ENCODE measurements at regions not wholly inside any gene's neighbourhood (a gene's known extent, or its start where the extent isn't known, plus 50 kb on each side); places are given as distances from the start of the nearest gene placed in this dataset.

GRCh38 chr2:12507295-12507694, 209.4 kb upstream of the TRIB2 start:
- Histone ChIP-seq H3K27me3 (ENCODE audit: control insufficient read depth, insufficient read depth, low read length) (no peaks in the 10 kb centered on the region), H3K27ac (ENCODE audit: low read depth, low read length) (no peak overlapping the region), H3K4me1 (ENCODE audit: control insufficient read depth, insufficient read depth, low read length) (no peaks in the 10 kb centered on the region), H3K4me3 (ENCODE audit: low read depth, low read length) (no peak overlapping the region), H3K9me3 (ENCODE audit: control insufficient read depth, insufficient read depth, low read length) (no peaks in the 10 kb centered on the region), H3K36me3 (ENCODE audit: control insufficient read depth, insufficient read depth, low read length) (no peaks in the 10 kb centered on the region)
- WGBS (ENCODE audit: insufficient coverage) = 60% methylated on average over 5 of the region's 7 CpGs
- peak in 2 of 6 donors; percentile 12 to 87 for DNase-seq (ENCODE audit: low read depth in 4 of 6, low spot score in 6 of 6)

- Histone ChIP-seq H3K27ac (ENCODE audit: low read depth, low read length) (no peak overlapping the region), H3K4me3 (ENCODE audit: low read depth, low read length) (no peak overlapping the region), H3K4me1 (ENCODE audit: control insufficient read depth, insufficient read depth, low read length) (no peaks in the 10 kb centered on the region), H3K36me3 (ENCODE audit: control insufficient read depth, insufficient read depth, low read length) (no peaks in the 10 kb centered on the region), H3K27me3 (ENCODE audit: control insufficient read depth, insufficient read depth, low read length) (no peaks in the 10 kb centered on the region), H3K9me3 (ENCODE audit: control insufficient read depth, insufficient read depth, low read length) (no peaks in the 10 kb centered on the region)
- no peak for DNase-seq (ENCODE audit: low read depth in 4 of 6, low spot score in 6 of 6)
Measured at GRCh38 chr2:12510070-12510469, 206.7 kb upstream of the TRIB2 start.

GRCh38 chr2:12513339-12513738, 203.4 kb upstream of the TRIB2 start:
- WGBS (ENCODE audit: insufficient coverage) = 67% methylated on average over 1 of the region's 1 CpG
- H3K27me3 ChIP-seq (ENCODE audit: control insufficient read depth, insufficient read depth, low read length) = no peaks in the 10 kb centered on the region
- DNase-seq (ENCODE audit: low read depth in 4 of 6, low spot score in 6 of 6) = no peak
- H3K36me3 ChIP-seq (ENCODE audit: control insufficient read depth, insufficient read depth, low read length) = no peaks in the 10 kb centered on the region
- no peaks in the 10 kb centered on the region for H3K9me3 ChIP-seq (ENCODE audit: control insufficient read depth, insufficient read depth, low read length)
- H3K27ac ChIP-seq (ENCODE audit: low read depth, low read length) = no peak overlapping the region
- H3K4me3 ChIP-seq (ENCODE audit: low read depth, low read length) = no peak overlapping the region
- H3K4me1 ChIP-seq (ENCODE audit: control insufficient read depth, insufficient read depth, low read length) = no peaks in the 10 kb centered on the region

GRCh38 chr2:12514168-12514567, 202.6 kb upstream of the TRIB2 start:
- H3K9me3 ChIP-seq (ENCODE audit: control insufficient read depth, insufficient read depth, low read length) = no peaks in the 10 kb centered on the region
- no peaks in the 10 kb centered on the region for H3K36me3 ChIP-seq (ENCODE audit: control insufficient read depth, insufficient read depth, low read length)
- DNase-seq (ENCODE audit: low read depth in 4 of 6, low spot score in 6 of 6) = no peak
- no peak overlapping the region for H3K4me3 ChIP-seq (ENCODE audit: low read depth, low read length)
- WGBS (ENCODE audit: insufficient coverage) = 63% methylated on average over 1 of the region's 3 CpGs
- no peaks in the 10 kb centered on the region for H3K4me1 ChIP-seq (ENCODE audit: control insufficient read depth, insufficient read depth, low read length)
- H3K27ac ChIP-seq (ENCODE audit: low read depth, low read length) = no peak overlapping the region
- H3K27me3 ChIP-seq (ENCODE audit: control insufficient read depth, insufficient read depth, low read length) = no peaks in the 10 kb centered on the region

- Histone ChIP-seq H3K27me3 (ENCODE audit: control insufficient read depth, insufficient read depth, low read length) (no peaks in the 10 kb centered on the region), H3K4me1 (ENCODE audit: control insufficient read depth, insufficient read depth, low read length) (no peaks in the 10 kb centered on the region), H3K27ac (ENCODE audit: low read depth, low read length) (no peak overlapping the region), H3K36me3 (ENCODE audit: control insufficient read depth, insufficient read depth, low read length) (no peaks in the 10 kb centered on the region), H3K4me3 (ENCODE audit: low read depth, low read length) (no peak overlapping the region), H3K9me3 (ENCODE audit: control insufficient read depth, insufficient read depth, low read length) (no peaks in the 10 kb centered on the region)
- DNase-seq (ENCODE audit: low read depth in 4 of 6, low spot score in 6 of 6) = peak in 1 of 6 donors; percentile 19
- WGBS (ENCODE audit: insufficient coverage) = 100% methylated on average over 1 of the region's 9 CpGs
Measured at GRCh38 chr2:12514631-12515437, 201.9 kb upstream of the TRIB2 start.

GRCh38 chr2:12515871-12516270, 200.9 kb upstream of the TRIB2 start:
- Histone ChIP-seq H3K4me1 (ENCODE audit: control insufficient read depth, insufficient read depth, low read length) (no peaks in the 10 kb centered on the region), H3K27me3 (ENCODE audit: control insufficient read depth, insufficient read depth, low read length) (no peaks in the 10 kb centered on the region), H3K36me3 (ENCODE audit: control insufficient read depth, insufficient read depth, low read length) (no peaks in the 10 kb centered on the region), H3K27ac (ENCODE audit: low read depth, low read length) (no peak overlapping the region), H3K9me3 (ENCODE audit: control insufficient read depth, insufficient read depth, low read length) (no peaks in the 10 kb centered on the region), H3K4me3 (ENCODE audit: low read depth, low read length) (no peak overlapping the region)
- WGBS (ENCODE audit: insufficient coverage) = no CpG with 5 or more reads among the region's 1 CpG
- DNase-seq (ENCODE audit: low read depth in 4 of 6, low spot score in 6 of 6) = no peak

- Histone ChIP-seq H3K27ac (ENCODE audit: low read depth, low read length) (no peak overlapping the region), H3K4me3 (ENCODE audit: low read depth, low read length) (no peak overlapping the region), H3K36me3 (ENCODE audit: control insufficient read depth, insufficient read depth, low read length) (no peaks in the 10 kb centered on the region), H3K27me3 (ENCODE audit: control insufficient read depth, insufficient read depth, low read length) (no peaks in the 10 kb centered on the region), H3K4me1 (ENCODE audit: control insufficient read depth, insufficient read depth, low read length) (no peaks in the 10 kb centered on the region), H3K9me3 (ENCODE audit: control insufficient read depth, insufficient read depth, low read length) (no peaks in the 10 kb centered on the region)
- 83% methylated on average over 1 of the region's 1 CpG for WGBS (ENCODE audit: insufficient coverage)
- DNase-seq (ENCODE audit: low read depth in 4 of 6, low spot score in 6 of 6) = no peak
Measured at GRCh38 chr2:12533337-12534005, 183.3 kb upstream of the TRIB2 start.

GRCh38 chr2:12534646-12535263, 182.0 kb upstream of the TRIB2 start:
- H3K4me1 ChIP-seq (ENCODE audit: control insufficient read depth, insufficient read depth, low read length) = no peaks in the 10 kb centered on the region
- no CpG with 5 or more reads among the region's 3 CpGs for WGBS (ENCODE audit: insufficient coverage)
- H3K36me3 ChIP-seq (ENCODE audit: control insufficient read depth, insufficient read depth, low read length) = no peaks in the 10 kb centered on the region
- DNase-seq (ENCODE audit: low read depth in 4 of 6, low spot score in 6 of 6) = peak in 1 of 6 donors; percentile 15
- no peaks in the 10 kb centered on the region for H3K9me3 ChIP-seq (ENCODE audit: control insufficient read depth, insufficient read depth, low read length)
- H3K27ac ChIP-seq (ENCODE audit: low read depth, low read length) = no peak overlapping the region
- no peaks in the 10 kb centered on the region for H3K27me3 ChIP-seq (ENCODE audit: control insufficient read depth, insufficient read depth, low read length)
- H3K4me3 ChIP-seq (ENCODE audit: low read depth, low read length) = no peak overlapping the region

GRCh38 chr2:12536976-12537375, 179.8 kb upstream of the TRIB2 start:
- H3K9me3 ChIP-seq (ENCODE audit: control insufficient read depth, insufficient read depth, low read length) = no peaks in the 10 kb centered on the region
- H3K27me3 ChIP-seq (ENCODE audit: control insufficient read depth, insufficient read depth, low read length) = no peaks in the 10 kb centered on the region
- DNase-seq (ENCODE audit: low read depth in 4 of 6, low spot score in 6 of 6) = no peak
- no peaks in the 10 kb centered on the region for H3K36me3 ChIP-seq (ENCODE audit: control insufficient read depth, insufficient read depth, low read length)
- no peak overlapping the region for H3K27ac ChIP-seq (ENCODE audit: low read depth, low read length)
- WGBS (ENCODE audit: insufficient coverage) = no CpG with 5 or more reads among the region's 4 CpGs
- no peak overlapping the region for H3K4me3 ChIP-seq (ENCODE audit: low read depth, low read length)
- H3K4me1 ChIP-seq (ENCODE audit: control insufficient read depth, insufficient read depth, low read length) = no peaks in the 10 kb centered on the region
